Transverse colon (tissue), 4 donors: ENCODE measurements at regions not wholly inside any gene's neighbourhood (a gene's known extent, or its start where the extent isn't known, plus 50 kb on each side); places are given as distances from the start of the nearest gene placed in this dataset.
"Not testable (repeated sequence)": the region's sequence is repeated elsewhere in the genome, so short reads cannot be mapped to it uniquely, and the experiment has no call there.

Experiments
- DNase-seq: peaks from one replicate; pipeline ENCODE4 v3.0.0-alpha.2; 2019
- H3K27ac ChIP-seq, 4 donors: fragments of 200-600 bp; sonication (generic); 2 replicates each; pipeline ENCODE4 v1.5.1; 2016 to 2018; ENCODE audit warnings: inconsistent platforms in 4 of 4
- H3K27me3 ChIP-seq: fragments of 200-600 bp; sonication (generic); 2 replicates; pipeline ENCODE4 v1.5.1; 2017; ENCODE audit warnings: inconsistent platforms
- H3K36me3 ChIP-seq, 4 donors: fragments of 200-600 bp; sonication (generic); 2 replicates each; pipeline ENCODE4 v1.5.1; 2017 to 2019; ENCODE audit warnings: inconsistent platforms in 4 of 4
- H3K4me1 ChIP-seq, 4 donors: fragments of 200-600 bp; sonication (generic); 2 replicates each; pipeline ENCODE4 v1.5.1; 2017 to 2020; ENCODE audit warnings: inconsistent platforms in 4 of 4
- H3K4me3 ChIP-seq, 4 donors: fragments of 200-600 bp; sonication (generic); 1 replicate in 1 of 4; 2 replicates in 3 of 4; pipeline versions ENCODE4 v1.5.1 to v1.6.1; 2017 to 2019; ENCODE audit warnings: inconsistent platforms in 4 of 4
- H3K9me3 ChIP-seq, 2 donors: fragments of 200-600 bp; sonication (generic); 2 replicates each; pipeline ENCODE4 v1.5.1; 2017 to 2019; ENCODE audit warnings: inconsistent platforms in 2 of 2
- EP300 ChIP-seq: sonication (generic); formaldehyde crosslinking; IDR thresholded peaks from one replicate; pipeline ENCODE4 v1.6.1; 2017; ENCODE audit warnings: antibody characterized with exemption, low read depth
- POLR2A ChIP-seq: fragments of 450-650 bp; IDR thresholded peaks from one replicate; pipeline ENCODE4 v1.6.1; 2016; ENCODE audit warnings: antibody characterized with exemption, mild to moderate bottlenecking, moderate library complexity
- POLR2AphosphoS5 ChIP-seq, 3 donors: sonication (generic); formaldehyde crosslinking; IDR thresholded peaks; one replicate each; pipeline ENCODE4 v1.6.1; 2016; ENCODE audit warnings: antibody characterized with exemption in 3 of 3
- WGBS, 2 donors: methylation state at CpG; one replicate each; pipeline ENCODE4 v1.1.5; 2018; ENCODE audit warnings: low coverage in 1 of 2; 5-methylcytosine and 5-hydroxymethylcytosine counted together
- in situ Hi-C, 4 donors: fragments of 200-750 bp; cut with MboI; loops; one replicate each; pipeline versions ENCODE4 v1.15.0 to v1.15.1; 2017; ENCODE audit warnings: low sequenced_read_pairs in 3 of 4, low pct_ligation_motif_present in 1 of 4, low pct_unique_long_range_greater_than_20kb in 1 of 4
- intact Hi-C: fragments of 100-400 bp; cut with DNase I; formaldehyde crosslinking; loops from one replicate; pipeline ENCODE4 v1.15.1; 2023; ENCODE audit warnings: low total_unique reads
- TF ChIP-seq, protein P1 (sequence below), 5 experiments: fragments of 200-600 bp in 3 of 5; fragments of 450-650 bp in 2 of 5; sonication (generic) in 3 of 5; IDR thresholded peaks; 1 replicate in 2 of 5; 2 replicates in 3 of 5; pipeline ENCODE4 v1.5.1; 2016 to 2017; ENCODE audit warnings: antibody characterized with exemption in 5 of 5, inconsistent platforms in 3 of 5, mild to moderate bottlenecking in 2 of 5, moderate library complexity in 1 of 5

DNA sequence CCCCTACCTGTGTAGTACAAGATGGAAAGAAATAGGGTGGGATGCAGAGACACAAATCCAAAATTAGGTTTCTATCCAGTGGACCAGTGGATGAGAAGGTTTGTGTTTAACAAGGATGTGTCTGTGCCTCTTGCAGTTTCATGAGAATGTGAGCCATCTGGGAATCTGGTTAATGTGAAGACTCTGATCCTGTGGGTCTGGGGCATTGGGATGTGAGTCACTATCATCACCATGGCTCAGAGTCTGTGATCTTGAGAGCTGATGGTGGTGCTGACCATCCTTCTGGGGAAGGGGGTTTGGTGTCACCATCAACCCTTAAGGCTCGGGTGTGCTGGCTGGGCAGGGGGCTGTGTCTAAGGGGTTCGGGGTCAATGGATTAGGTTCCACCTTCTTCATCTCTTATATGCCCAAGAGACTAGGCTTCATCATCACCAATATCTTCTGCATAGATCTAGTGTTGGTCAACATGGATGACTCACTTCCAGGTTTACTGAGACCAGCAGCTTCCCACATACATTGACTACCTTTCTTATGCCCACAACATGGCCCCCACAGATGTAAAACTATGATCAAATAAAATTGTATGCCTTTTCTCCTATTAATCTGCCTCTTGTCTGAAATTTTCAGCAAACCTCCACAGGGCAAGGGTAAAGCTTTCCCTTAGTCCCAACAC lies 65.7 kb upstream of the MID1 start:
- in situ Hi-C loops (no loop called here), intact Hi-C loops (no loop called here)
- Histone ChIP-seq H3K4me3 (no peak overlapping the region), H3K9me3 (no peaks in the 10 kb centered on the region), H3K27me3 (no peaks in the 10 kb centered on the region), H3K36me3 (no peaks in the 10 kb centered on the region), H3K27ac (no peak overlapping the region), H3K4me1 (no peaks in the 10 kb centered on the region)
- DNase-seq = no peak
- WGBS, 2 donors = 70% methylated on average over 2 of the region's 2 CpGs; no CpG with 5 or more reads in 1 of the 2 donors
- TF ChIP-seq POLR2A (no peak), EP300 (no peak), POLR2AphosphoS5 (IDR thresholded peaks at IDR 0.05) (no peak)
- TF ChIP-seq, protein P1, sequence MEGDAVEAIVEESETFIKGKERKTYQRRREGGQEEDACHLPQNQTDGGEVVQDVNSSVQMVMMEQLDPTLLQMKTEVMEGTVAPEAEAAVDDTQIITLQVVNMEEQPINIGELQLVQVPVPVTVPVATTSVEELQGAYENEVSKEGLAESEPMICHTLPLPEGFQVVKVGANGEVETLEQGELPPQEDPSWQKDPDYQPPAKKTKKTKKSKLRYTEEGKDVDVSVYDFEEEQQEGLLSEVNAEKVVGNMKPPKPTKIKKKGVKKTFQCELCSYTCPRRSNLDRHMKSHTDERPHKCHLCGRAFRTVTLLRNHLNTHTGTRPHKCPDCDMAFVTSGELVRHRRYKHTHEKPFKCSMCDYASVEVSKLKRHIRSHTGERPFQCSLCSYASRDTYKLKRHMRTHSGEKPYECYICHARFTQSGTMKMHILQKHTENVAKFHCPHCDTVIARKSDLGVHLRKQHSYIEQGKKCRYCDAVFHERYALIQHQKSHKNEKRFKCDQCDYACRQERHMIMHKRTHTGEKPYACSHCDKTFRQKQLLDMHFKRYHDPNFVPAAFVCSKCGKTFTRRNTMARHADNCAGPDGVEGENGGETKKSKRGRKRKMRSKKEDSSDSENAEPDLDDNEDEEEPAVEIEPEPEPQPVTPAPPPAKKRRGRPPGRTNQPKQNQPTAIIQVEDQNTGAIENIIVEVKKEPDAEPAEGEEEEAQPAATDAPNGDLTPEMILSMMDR (IDR thresholded peaks at IDR 0.05) = no peak

DNA sequence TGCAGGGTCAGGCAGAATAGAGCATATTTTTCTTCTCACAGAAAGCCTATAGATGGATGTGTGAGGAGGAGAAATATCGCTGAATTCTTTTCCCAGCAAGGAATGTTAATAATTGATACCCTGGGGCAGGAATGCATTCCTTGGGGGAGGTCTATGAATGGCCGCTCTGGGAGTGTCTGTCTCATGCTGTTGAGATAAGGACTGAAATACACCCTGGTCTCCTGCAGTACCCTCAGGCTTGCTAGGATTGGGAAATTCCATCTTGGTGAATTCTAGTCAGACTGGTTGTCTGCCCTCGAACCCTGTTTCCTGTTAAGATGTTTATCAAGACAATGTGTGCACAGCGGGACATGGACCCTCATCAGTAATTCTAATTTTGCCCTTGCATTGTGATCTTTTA lies 71.4 kb upstream of the MID1 start:
- H3K9me3 ChIP-seq, DNase-seq, intact Hi-C loops, H3K36me3 ChIP-seq, H3K4me1 ChIP-seq, in situ Hi-C loops, H3K27me3 ChIP-seq, H3K27ac ChIP-seq, H3K4me3 ChIP-seq: not testable (repeated sequence)
- 60 to 83% methylated on average over 1 to 4 of the region's 4 CpGs for WGBS, 2 donors

DNA sequence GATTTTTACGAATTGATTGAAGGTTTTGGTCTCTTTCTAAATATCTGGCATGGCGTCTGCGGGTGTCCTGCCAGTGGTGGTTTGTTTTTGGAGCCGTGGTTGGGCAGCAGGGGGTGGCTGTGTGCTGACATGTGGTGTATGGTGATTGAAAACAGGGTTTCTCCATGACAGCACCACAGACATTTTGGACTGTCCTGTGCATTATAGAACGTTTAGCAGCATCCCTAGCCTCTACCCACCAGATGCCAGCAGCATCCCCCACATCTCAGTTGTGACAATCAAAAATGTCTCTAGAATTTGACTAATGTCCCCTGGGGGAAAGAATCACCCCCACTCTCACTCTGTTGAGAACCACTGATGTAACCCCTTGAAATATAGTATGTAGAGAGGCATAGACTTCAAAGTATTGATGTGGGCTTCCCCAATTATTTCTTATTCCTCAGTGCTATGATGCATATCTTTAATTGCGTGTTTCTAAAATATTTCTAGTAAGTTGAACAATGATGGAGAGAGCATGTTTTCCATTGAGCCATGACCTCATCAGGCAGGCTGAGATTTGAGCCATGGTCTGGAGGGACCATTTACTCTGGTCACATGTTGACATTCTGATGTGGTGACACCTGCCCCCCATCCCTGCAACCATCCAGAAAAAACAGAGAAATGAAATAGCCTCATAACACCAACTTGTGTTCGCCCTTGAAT lies 77.4 kb upstream of the MID1 start:
- Histone ChIP-seq H3K4me1 (no peaks in the 10 kb centered on the region), H3K36me3 (no peaks in the 10 kb centered on the region), H3K4me3 (no peak overlapping the region), H3K27ac (no peak overlapping the region), H3K27me3 (no peaks in the 10 kb centered on the region), H3K9me3 (no peaks in the 10 kb centered on the region)
- no peak for DNase-seq
- in situ Hi-C loops (no loop called here), intact Hi-C loops (no loop called here)
- 71 to 100% methylated on average over 1 to 7 of the region's 7 CpGs for WGBS, 2 donors
- TF ChIP-seq, protein P1 (IDR thresholded peaks at IDR 0.05) = no peak
- TF ChIP-seq EP300 (no peak), POLR2AphosphoS5 (IDR thresholded peaks at IDR 0.05) (no peak), POLR2A (no peak)

GRCh38 chrX:10698318-10698640 lies 77.9 kb upstream of the MID1 start:
- Histone ChIP-seq H3K4me1 (no peaks in the 10 kb centered on the region), H3K4me3 (no peak overlapping the region), H3K36me3 (no peaks in the 10 kb centered on the region), H3K27me3 (no peaks in the 10 kb centered on the region), H3K27ac (no peak overlapping the region), H3K9me3 (no peaks in the 10 kb centered on the region)
- in situ Hi-C loops = no loop called here
- intact Hi-C loops = no loop called here
- WGBS, 2 donors = 63% methylated on average over 1 of the region's 1 CpG; no CpG with 5 or more reads in 1 of the 2 donors
- no peak for TF ChIP-seq POLR2A
- TF ChIP-seq, protein P1 (IDR thresholded peaks at IDR 0.05) = no peak
- TF ChIP-seq POLR2AphosphoS5 (IDR thresholded peaks at IDR 0.05) = no peak
- no peak for DNase-seq

- TF ChIP-seq EP300 = no peak
- TF ChIP-seq POLR2A = no peak
- no peak for TF ChIP-seq POLR2AphosphoS5 (IDR thresholded peaks at IDR 0.05)
- TF ChIP-seq, protein P1 (IDR thresholded peaks at IDR 0.05) = no peak
- in situ Hi-C loops (loop anchor here in 1 of 4 donors (25.0 kb wide), 1 partner anchor 515 kb away; no protein-coding TSS in a partner anchor), intact Hi-C loops (no loop called here)
- no peak for DNase-seq
- Histone ChIP-seq H3K4me1 (no peaks in the 10 kb centered on the region), H3K36me3 (no peaks in the 10 kb centered on the region), H3K27me3 (no peaks in the 10 kb centered on the region), H3K9me3 (no peaks in the 10 kb centered on the region), H3K27ac (no peak overlapping the region), H3K4me3 (no peak overlapping the region)
- WGBS, 2 donors = 65 to 94% methylated on average over 2 to 4 of the region's 4 CpGs
These were observed 81.6 kb upstream of the MID1 start for GRCh38 chrX:10702031-10702430.

DNA sequence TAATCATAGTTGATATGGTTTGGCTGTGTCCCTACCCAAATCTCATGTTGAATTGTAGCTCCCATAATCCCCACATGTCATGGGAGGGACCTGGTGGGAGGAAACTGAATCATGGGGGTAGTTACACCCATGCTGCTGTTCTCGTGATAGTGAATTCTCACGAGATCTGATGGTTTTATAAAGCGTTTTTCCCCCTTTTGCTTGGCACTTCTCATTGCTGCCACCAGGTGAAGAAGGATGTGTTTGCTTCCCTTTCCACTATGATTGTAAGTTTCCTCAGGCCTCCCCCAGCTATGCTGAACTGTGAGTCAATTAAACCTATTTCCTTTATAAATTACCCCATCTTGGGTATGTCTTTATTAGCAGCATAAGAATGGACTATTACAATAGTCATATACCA lies 86.0 kb upstream of the MID1 start:
- H3K9me3 ChIP-seq, DNase-seq, H3K27me3 ChIP-seq, H3K36me3 ChIP-seq, H3K4me1 ChIP-seq, intact Hi-C loops, H3K4me3 ChIP-seq, H3K27ac ChIP-seq: not testable (repeated sequence)
- in situ Hi-C loops = loop anchor here in 1 of 4 donors (25.0 kb wide), 1 partner anchor 519 kb away; no protein-coding TSS in a partner anchor
- 55 to 82% methylated on average over 2 to 3 of the region's 3 CpGs for WGBS, 2 donors
